T-helper 17 cell (primary cell): ENCODE measurements at regions not wholly inside any gene's neighbourhood (a gene's known extent, or its start where the extent isn't known, plus 50 kb on each side); places are given as distances from the start of the nearest gene placed in this dataset.
"Not testable (repeated sequence)": the region's sequence is repeated elsewhere in the genome, so short reads cannot be mapped to it uniquely, and the experiment has no call there.

Experiments used
- ATAC-seq: fragments of 150-1000 bp; cut with Tn5 transposase; 2 replicates; pipeline ENCODE4 v1.10.0; 2021; ENCODE audit warnings: mild to moderate bottlenecking, moderate library complexity
- DNase-seq, 3 donors: peaks; one replicate each; pipeline versions ENCODE4 v3.0.0 to v3.0.0-alpha.2; 2020 to 2021
- H3K9me3 ChIP-seq: one replicate; pipeline ENCODE4 v1.7.0; 2013; ENCODE audit warnings: low read length, mild to moderate bottlenecking; ENCODE audit not compliant: control insufficient read depth, poor library complexity, severe bottlenecking
- H3K27ac Mint-ChIP-seq: one replicate; pipeline ENCODE4 v1.8.0; 2022; ENCODE audit warnings: mild to moderate bottlenecking, moderate library complexity, mixed read lengths
- H3K27me3 Mint-ChIP-seq: one replicate; pipeline ENCODE4 v1.8.0; 2022; ENCODE audit warnings: mixed read lengths
- H3K36me3 Mint-ChIP-seq: one replicate; pipeline ENCODE4 v1.8.0; 2022; ENCODE audit warnings: low read depth, mixed read lengths
- H3K4me1 Mint-ChIP-seq: one replicate; pipeline ENCODE4 v1.8.0; 2022; ENCODE audit warnings: mild to moderate bottlenecking, mixed read lengths
- H3K4me3 Mint-ChIP-seq: one replicate; pipeline ENCODE4 v1.8.0; 2022; ENCODE audit warnings: mild to moderate bottlenecking, moderate library complexity, mixed read lengths

DNA sequence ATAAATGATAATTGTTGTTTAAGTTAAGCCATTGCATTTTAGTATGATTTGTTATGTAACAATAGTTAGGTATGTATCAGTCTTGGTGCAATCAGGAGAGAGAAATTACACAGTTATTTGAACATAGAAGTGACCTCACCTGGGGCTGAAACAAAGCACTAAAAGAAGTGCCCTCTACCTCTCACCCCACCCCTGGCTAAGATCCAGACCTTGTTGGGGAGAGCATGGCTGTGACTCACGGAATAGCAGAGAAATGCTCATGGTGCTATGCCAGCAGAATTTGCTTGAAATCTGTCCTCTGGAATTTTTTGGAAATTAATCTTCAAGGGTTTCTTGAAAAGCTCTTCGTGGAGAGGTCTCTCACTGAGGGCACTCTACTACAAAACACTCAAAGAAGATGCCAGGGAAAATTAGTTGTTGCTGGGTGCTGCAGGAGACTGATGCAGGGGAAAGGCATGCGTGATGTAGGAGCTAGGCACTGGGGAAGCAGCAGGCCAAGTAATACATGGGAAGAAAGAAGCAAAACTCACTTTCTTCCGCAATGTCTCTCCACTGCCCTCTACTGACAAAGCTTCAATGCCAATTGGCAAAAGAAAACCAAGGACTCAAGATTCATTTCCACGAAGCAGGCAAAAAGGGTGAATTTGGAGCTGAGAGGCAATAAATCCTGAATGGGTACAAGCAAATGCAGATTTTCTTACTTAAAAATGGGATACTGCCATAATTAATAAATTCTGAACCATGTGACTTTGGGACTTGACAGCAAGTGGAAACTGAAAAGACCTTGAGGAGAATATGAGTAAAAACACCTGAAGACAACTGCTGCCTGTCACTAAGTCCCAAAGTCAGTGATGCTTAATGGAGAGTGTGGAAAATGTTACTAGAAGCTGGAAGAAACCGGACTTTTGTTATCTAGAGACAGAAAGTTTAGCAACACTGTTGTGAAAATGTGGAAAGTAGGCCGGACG lies 136.3 kb upstream of the ZNF184 start:
- Mint-ChIP-seq H3K4me3 (no peak overlapping the region), H3K4me1 (peaks cover 5% of the 10 kb centered on the region), H3K36me3 (peaks cover 4% of the 10 kb centered on the region), H3K27ac (no peak overlapping the region), H3K27me3 (peaks cover 55% of the 10 kb centered on the region)
- no peaks in the 10 kb centered on the region for H3K9me3 ChIP-seq
- ATAC-seq, result no peak
- no peak for DNase-seq

GRCh38 chr6:27605401-27606342 lies 132.8 kb upstream of the ZNF184 start:
- ATAC-seq, result no peak
- H3K4me1 Mint-ChIP-seq, result peaks cover 9% of the 10 kb centered on the region
- no peak overlapping the region for H3K4me3 Mint-ChIP-seq
- peak overlapping the region; percentile 6 for H3K27ac Mint-ChIP-seq
- H3K27me3 Mint-ChIP-seq, result peaks cover 59% of the 10 kb centered on the region
- no peak for DNase-seq
- no peaks in the 10 kb centered on the region for H3K9me3 ChIP-seq
- H3K36me3 Mint-ChIP-seq, result peaks cover 2% of the 10 kb centered on the region

- no peak overlapping the region for H3K27ac Mint-ChIP-seq
- peaks cover 59% of the 10 kb centered on the region for H3K27me3 Mint-ChIP-seq
Measured at GRCh38 chr6:27604986-27605385, 132.1 kb upstream of the ZNF184 start.

GRCh38 chr6:27601668-27602254 lies 128.9 kb upstream of the ZNF184 start:
- H3K9me3 ChIP-seq, result no peaks in the 10 kb centered on the region
- Mint-ChIP-seq H3K27me3 (peaks cover 67% of the 10 kb centered on the region), H3K36me3 (peaks cover 2% of the 10 kb centered on the region), H3K4me3 (peak overlapping the region; percentile 33), H3K27ac (no peak overlapping the region), H3K4me1 (peaks cover 6% of the 10 kb centered on the region)
- DNase-seq (no peak), ATAC-seq (no peak)

More at GRCh38 chr6:27604986-27605385, 132.1 kb upstream of the ZNF184 start:
- Mint-ChIP-seq H3K36me3 (peaks cover 2% of the 10 kb centered on the region), H3K4me1 (peaks cover 9% of the 10 kb centered on the region), H3K4me3 (no peak overlapping the region)
- ATAC-seq (no peak), DNase-seq (no peak)
- no peaks in the 10 kb centered on the region for H3K9me3 ChIP-seq

DNA sequence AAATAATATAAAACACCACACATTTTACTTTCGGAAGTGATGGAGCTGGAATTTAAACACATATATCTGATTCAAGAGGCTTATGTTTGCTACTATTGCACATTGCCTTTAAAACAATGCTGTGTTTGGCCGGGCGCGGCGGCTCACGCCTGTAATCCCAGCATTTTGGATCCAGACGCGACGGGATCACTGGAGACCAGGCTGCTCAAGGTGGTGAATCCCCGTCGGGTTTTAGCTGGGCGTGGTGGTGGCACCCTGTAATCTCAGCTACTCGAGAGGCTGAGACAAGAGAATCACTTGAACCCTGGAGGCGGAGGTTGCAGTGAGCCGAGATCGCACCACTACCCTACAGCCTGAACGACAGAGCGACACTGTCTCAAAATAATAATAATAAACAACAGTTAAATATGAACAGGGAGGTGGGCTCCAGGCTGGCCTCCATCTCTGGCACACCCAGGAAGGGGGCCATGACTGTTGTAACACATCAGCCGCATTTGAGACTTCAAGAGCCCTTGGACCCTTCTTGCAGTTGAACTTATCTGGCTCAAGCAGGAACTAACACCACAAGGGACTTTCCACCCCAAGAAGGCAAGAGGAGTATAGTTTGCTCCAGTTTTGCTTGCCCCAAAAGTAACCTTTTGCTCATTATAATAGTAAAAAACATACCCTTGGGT lies 127.1 kb upstream of the ZNF184 start:
- Mint-ChIP-seq H3K36me3 (peaks cover 4% of the 10 kb centered on the region), H3K27ac (no peak overlapping the region), H3K4me3 (no peak overlapping the region), H3K4me1 (peaks cover 6% of the 10 kb centered on the region), H3K27me3 (peaks cover 65% of the 10 kb centered on the region)
- ATAC-seq (no peak), DNase-seq (no peak)
- H3K9me3 ChIP-seq, result no peaks in the 10 kb centered on the region

DNA sequence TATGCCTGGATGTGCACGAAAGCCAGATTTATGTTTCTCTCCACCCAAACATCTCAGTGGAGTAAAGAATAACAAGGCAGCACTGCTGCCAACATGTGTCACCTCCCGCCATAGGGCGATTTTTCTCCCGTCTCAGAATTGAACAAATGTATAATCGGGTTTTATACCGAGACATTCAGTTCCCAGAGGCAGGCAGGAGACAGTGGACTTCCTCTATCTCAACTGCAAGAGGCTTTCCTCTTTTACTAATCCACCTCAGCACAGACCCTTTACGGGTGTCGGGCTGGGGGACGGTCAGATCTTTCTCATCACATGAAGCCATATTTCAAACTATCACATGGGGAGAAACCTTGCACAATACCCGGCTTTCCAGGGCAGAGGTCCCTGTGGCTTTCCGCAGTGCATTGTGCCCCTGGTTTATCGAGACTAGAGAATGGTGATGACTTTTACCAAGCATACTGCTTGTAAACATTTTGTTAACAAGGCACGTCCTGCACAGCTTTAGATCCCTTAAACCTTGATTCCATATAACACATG lies 124.2 kb upstream of the ZNF184 start:
- not testable (repeated sequence) for H3K4me3 Mint-ChIP-seq, H3K9me3 ChIP-seq, H3K36me3 Mint-ChIP-seq, DNase-seq, ATAC-seq, H3K27ac Mint-ChIP-seq, H3K4me1 Mint-ChIP-seq
- peaks cover 50% of the 10 kb centered on the region for H3K27me3 Mint-ChIP-seq

DNA sequence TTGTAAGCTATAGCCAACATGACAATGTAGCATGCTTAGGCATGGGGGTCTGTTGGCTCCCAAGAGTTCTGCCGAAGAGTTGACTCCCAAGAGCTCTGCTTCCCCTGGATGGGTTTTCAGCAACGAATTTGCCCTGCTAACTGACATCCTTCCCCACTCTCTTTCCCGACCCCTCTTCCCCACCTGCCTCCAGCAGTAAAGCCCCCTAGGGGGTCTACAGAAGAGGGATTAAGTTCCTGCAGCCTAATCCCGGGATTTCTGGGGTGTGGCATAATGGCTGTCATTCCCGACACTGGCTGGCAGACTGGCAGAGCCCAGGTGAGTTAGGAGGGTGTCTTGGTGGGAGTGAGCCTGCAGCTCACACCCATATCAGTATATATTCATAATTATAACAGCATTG lies 121.0 kb upstream of the ZNF184 start:
- Mint-ChIP-seq H3K27me3 (peaks cover 34% of the 10 kb centered on the region), H3K4me1 (no peaks in the 10 kb centered on the region), H3K4me3 (peak overlapping the region; percentile 12)

DNA sequence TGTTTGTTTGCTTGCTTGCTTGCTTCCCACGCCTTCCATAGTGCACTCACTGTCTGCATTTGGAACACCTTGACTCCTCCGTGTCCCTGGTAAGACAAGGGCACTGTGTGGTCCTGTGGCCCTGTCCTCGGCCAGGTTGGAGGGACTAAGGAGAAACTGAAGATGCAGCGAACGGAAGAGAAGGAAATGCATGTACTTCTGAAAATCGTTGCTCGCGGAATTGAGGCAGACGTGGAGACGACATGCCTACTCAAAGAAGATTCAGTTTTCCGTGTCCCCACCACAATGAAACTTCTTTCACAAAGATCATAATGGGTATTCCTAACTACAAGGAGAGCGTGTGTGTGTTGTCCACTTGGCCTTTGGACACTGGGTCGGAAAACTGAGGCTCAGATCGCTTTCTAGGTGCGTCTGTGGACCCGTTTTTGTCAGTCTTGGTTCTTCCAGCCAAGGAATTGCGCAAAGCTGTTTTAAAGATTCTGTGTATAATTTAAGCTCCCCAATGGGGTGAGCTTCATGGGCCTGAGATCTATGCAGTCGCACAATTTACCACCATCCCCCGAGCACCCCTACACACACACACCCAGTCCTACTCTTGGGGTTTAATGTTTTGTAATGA lies 120.4 kb upstream of the ZNF184 start:
- ATAC-seq, result no peak
- no peak for DNase-seq
- Mint-ChIP-seq H3K4me3 (peak overlapping the region; percentile 12), H3K4me1 (no peaks in the 10 kb centered on the region), H3K27me3 (peaks cover 32% of the 10 kb centered on the region), H3K27ac (no peak overlapping the region), H3K36me3 (peaks cover 5% of the 10 kb centered on the region)
- no peaks in the 10 kb centered on the region for H3K9me3 ChIP-seq

More for the DNA sequence above, 121.0 kb upstream of the ZNF184 start:
- no peaks in the 10 kb centered on the region for H3K9me3 ChIP-seq
- Mint-ChIP-seq H3K27ac (no peak overlapping the region), H3K36me3 (peaks cover 5% of the 10 kb centered on the region)
- ATAC-seq (no peak), DNase-seq (no peak)

GRCh38 chr6:27592481-27593199 lies 119.7 kb upstream of the ZNF184 start:
- Mint-ChIP-seq H3K27me3 (peaks cover 33% of the 10 kb centered on the region), H3K4me1 (no peaks in the 10 kb centered on the region), H3K36me3 (peaks cover 5% of the 10 kb centered on the region), H3K4me3 (no peak overlapping the region), H3K27ac (no peak overlapping the region)
- ATAC-seq (no peak), DNase-seq (no peak)
- H3K9me3 ChIP-seq, result no peaks in the 10 kb centered on the region

DNA sequence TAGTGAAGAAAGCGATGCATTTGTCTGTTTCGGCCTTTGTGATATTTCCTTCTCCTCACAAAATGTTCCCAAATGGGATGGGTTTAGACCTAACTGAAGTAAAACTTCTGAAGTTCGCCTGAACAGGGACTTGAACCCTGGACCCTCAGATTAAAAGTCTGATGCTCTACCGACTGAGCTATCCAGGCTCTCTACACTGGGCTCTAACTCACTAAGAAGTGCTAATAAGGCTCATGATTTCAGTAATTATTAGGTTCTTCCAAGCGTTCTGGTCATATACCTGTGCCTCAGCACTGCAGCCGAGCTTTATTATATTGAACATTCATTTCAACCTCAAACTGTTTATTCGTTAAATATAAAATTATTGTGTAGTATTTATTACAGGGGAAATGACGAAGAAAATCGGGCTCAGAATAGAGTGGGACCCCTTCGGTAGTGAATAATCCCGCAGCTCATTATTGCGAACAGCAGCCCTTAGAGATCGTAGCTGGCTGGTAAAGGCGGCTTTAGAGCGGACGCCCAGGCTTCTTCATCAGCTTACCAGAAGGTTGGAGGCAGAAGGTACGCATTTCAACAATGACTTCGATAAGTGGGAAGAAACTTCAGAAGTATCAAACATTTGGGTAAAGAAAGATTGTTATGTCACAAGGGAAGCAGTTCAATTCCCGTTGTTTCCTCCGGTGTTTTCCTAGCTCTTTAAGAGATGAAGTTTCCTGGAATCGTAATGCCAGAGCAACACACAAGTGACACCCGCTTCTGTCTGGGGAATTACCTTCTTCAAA lies 119.0 kb upstream of the ZNF184 start:
- no peaks in the 10 kb centered on the region for H3K9me3 ChIP-seq
- Mint-ChIP-seq H3K36me3 (peaks cover 5% of the 10 kb centered on the region), H3K4me3 (no peak overlapping the region), H3K27ac (no peak overlapping the region), H3K27me3 (peaks cover 35% of the 10 kb centered on the region), H3K4me1 (no peaks in the 10 kb centered on the region)
- ATAC-seq (no peak), DNase-seq (no peak)

- peaks cover 77% of the 10 kb centered on the region for H3K27me3 Mint-ChIP-seq
- H3K4me3 Mint-ChIP-seq, result not testable (repeated sequence)
Measured at GRCh38 chr6:27585316-27585715, 112.4 kb upstream of the ZNF184 start.

More at GRCh38 chr6:27585316-27585715, 112.4 kb upstream of the ZNF184 start:
- not testable (repeated sequence) for H3K9me3 ChIP-seq, H3K4me1 Mint-ChIP-seq, H3K36me3 Mint-ChIP-seq, ATAC-seq, DNase-seq, H3K27ac Mint-ChIP-seq
